ENCODE measurements at regions not wholly inside any gene's neighbourhood (a gene's known extent, or its start where the extent isn't known, plus 50 kb on each side); places are given as distances from the start of the nearest gene placed in this dataset.

- TF ChIP-seq FOXA3 (CRISPR knock-in tag; IDR thresholded peaks at IDR 0.05): no peak
- TF ChIP-seq ZNF121 (CRISPR knock-in tag; IDR thresholded peaks at IDR 0.05): no peak
- TF ChIP-seq ZZZ3 (CRISPR knock-in tag; IDR thresholded peaks at IDR 0.05; ENCODE audit: borderline replicate concordance): no peak
- no peak for TF ChIP-seq RXRA (CRISPR knock-in tag; IDR thresholded peaks at IDR 0.05)
- TF ChIP-seq FOSL2 (CRISPR knock-in tag; IDR thresholded peaks at IDR 0.05): no peak
- no peak for TF ChIP-seq CTCF (CRISPR knock-in tag; IDR thresholded peaks at IDR 0.05)
- no peak for TF ChIP-seq ZNF263 (CRISPR knock-in tag; IDR thresholded peaks at IDR 0.05)
Measured at GRCh38 chr3:8822141-8822540, 52.7 kb upstream of the OXTR start.

Measured in HepG2 (cell line).